SK-N-SH (cell line): ENCODE measurements at regions not wholly inside any gene's neighbourhood (a gene's known extent, or its start where the extent isn't known, plus 50 kb on each side); places are given as distances from the start of the nearest gene placed in this dataset.

Experiments
- CTCF ChIA-PET: fragments of 300-600, 350-600 bp; formaldehyde crosslinking; extraction: SDS; loops from one replicate; lab custom pipeline; 2021; lab: Yijun Ruan, JAX
- POLR2A ChIA-PET: fragments of 350-600 bp; sonication (Branson Sonifier 250); formaldehyde crosslinking; extraction: SDS; loops from one replicate; lab custom pipeline; 2020; ENCODE audit warnings: antibody characterized with exemption, inconsistent platforms; lab: Yijun Ruan, JAX
- DNase-seq: peaks from one replicate; pipeline ENCODE4 v3.0.0; 2012
- H2AFZ ChIP-seq: fragments of 200-600 bp; sonication (generic); 2 replicates; pipeline ENCODE4 v1.8.1; 2016; ENCODE audit warnings: antibody characterized with exemption, mild to moderate bottlenecking, low read depth
- H3F3A ChIP-seq: fragments of 200-600 bp; sonication (generic); replicated peaks from 2 replicates; pipeline ENCODE3; 2016; ENCODE audit warnings: antibody characterized with exemption, mild to moderate bottlenecking; ENCODE audit not compliant: insufficient read depth
- H3K27ac ChIP-seq, 2 experiments: fragments of 200-500 bp in 1 of 2; fragments of 200-600 bp in 1 of 2; sonication (Bioruptor generic) in 1 of 2; sonication (generic), shearing (Covaris generic) in 1 of 2; 2 replicates each; pipeline versions ENCODE4 v1.5.1 to v1.6.1; 2014 to 2016; ENCODE audit warnings: low read depth in 2 of 2, inconsistent platforms in 1 of 2, low read length in 1 of 2, mild to moderate bottlenecking in 1 of 2, mixed read lengths in 1 of 2
- H3K27me3 ChIP-seq: fragments of 200-600 bp; sonication (generic), shearing (Covaris generic); 2 replicates; pipeline ENCODE4 v1.6.1; 2016; ENCODE audit warnings: mixed run types; ENCODE audit not compliant: insufficient read depth
- H3K36me3 ChIP-seq, 2 experiments: fragments of 200-500 bp in 1 of 2; fragments of 200-600 bp in 1 of 2; sonication (Bioruptor generic) in 1 of 2; sonication (generic) in 1 of 2; replicated peaks in 1 of 2; 2 replicates each; pipeline versions ENCODE3 to v1.5.1; 2014 to 2016; ENCODE audit warnings: low read length in 1 of 2, mild to moderate bottlenecking in 1 of 2; ENCODE audit not compliant: insufficient read depth in 2 of 2, control insufficient read depth in 1 of 2
- H3K4me1 ChIP-seq, 2 experiments: fragments of 200-500 bp in 1 of 2; fragments of 200-600 bp in 1 of 2; sonication (Bioruptor generic) in 1 of 2; sonication (generic), shearing (Covaris generic) in 1 of 2; 2 replicates each; pipeline versions ENCODE4 v1.5.1 to v1.6.1; 2014 to 2016; ENCODE audit warnings: low read depth in 1 of 2, low read length in 1 of 2, mixed run types in 1 of 2; ENCODE audit not compliant: insufficient read depth in 2 of 2, control insufficient read depth in 1 of 2
- H3K4me2 ChIP-seq: fragments of 200-600 bp; sonication (generic), shearing (Covaris generic); 2 replicates; pipeline ENCODE4 v1.6.1; 2017; ENCODE audit warnings: mixed run types
- H3K4me3 ChIP-seq, 2 experiments: fragments of 200-500 bp in 1 of 2; fragments of 200-600 bp in 1 of 2; sonication (Bioruptor generic) in 1 of 2; sonication (generic), shearing (Covaris generic) in 1 of 2; 2 replicates each; pipeline versions ENCODE4 v1.5.1 to v1.8.1; 2014 to 2016; ENCODE audit warnings: low read depth in 2 of 2, inconsistent platforms in 1 of 2, low read length in 1 of 2, mild to moderate bottlenecking in 1 of 2, mixed read lengths in 1 of 2, moderate library complexity in 1 of 2
- H3K79me2 ChIP-seq: fragments of 200-600 bp; sonication (generic); 2 replicates; pipeline ENCODE4 v1.8.1; 2017; ENCODE audit warnings: mild to moderate bottlenecking; ENCODE audit not compliant: insufficient read depth
- H3K9ac ChIP-seq: fragments of 200-600 bp; sonication (generic); 2 replicates; pipeline ENCODE4 v1.6.1; 2017; ENCODE audit warnings: mixed run types
- H3K9me2 ChIP-seq: fragments of 200-600 bp; sonication (generic); 2 replicates; pipeline ENCODE4 v1.6.1; 2017; ENCODE audit warnings: mixed run types
- H3K9me3 ChIP-seq: fragments of 200-600 bp; sonication (generic); 2 replicates; pipeline ENCODE4 v1.6.1; 2017; ENCODE audit warnings: mixed run types, mild to moderate bottlenecking, moderate library complexity
- H4K20me1 ChIP-seq: fragments of 200-600 bp; sonication (generic); 2 replicates; pipeline ENCODE4 v1.6.1; 2017; ENCODE audit warnings: mild to moderate bottlenecking, mixed run types; ENCODE audit not compliant: insufficient read depth
- ELF1 ChIP-seq: IDR thresholded peaks from 2 replicates; pipeline ENCODE4 v1.4.0; 2012
- EP300 ChIP-seq, 2 experiments: IDR thresholded peaks; 2 replicates each; pipeline versions ENCODE4 v1.4.0 to v1.6.1; 2012; ENCODE audit warnings: borderline replicate concordance in 1 of 2, low read depth in 1 of 2, low read length in 1 of 2
- EZH2phosphoT487 ChIP-seq: fragments of 200-600 bp; sonication (generic); IDR thresholded peaks from 2 replicates; pipeline ENCODE4 v1.6.1; 2017; ENCODE audit warnings: low read depth, mixed run types, mild to moderate bottlenecking, antibody characterized with exemption, moderate library complexity, borderline replicate concordance
- GABPA ChIP-seq: IDR thresholded peaks from 2 replicates; pipeline ENCODE4 v1.4.0; 2012; ENCODE audit warnings: low read depth, mild to moderate bottlenecking
- IRF3 ChIP-seq: fragments of 150-350 bp; IDR thresholded peaks from 2 replicates; pipeline ENCODE4 v1.6.1; 2016; ENCODE audit warnings: mild to moderate bottlenecking, low read depth, low read length
- JUND ChIP-seq: IDR thresholded peaks from 2 replicates; pipeline ENCODE4 v1.4.0; 2012
- MAX ChIP-seq: IDR thresholded peaks from 2 replicates; pipeline ENCODE4 v1.4.0; 2012; ENCODE audit warnings: low read depth
- NFIC ChIP-seq: IDR thresholded peaks from 2 replicates; pipeline ENCODE4 v1.4.0; 2012; ENCODE audit warnings: borderline replicate concordance
- NRF1 ChIP-seq: IDR thresholded peaks from 2 replicates; pipeline ENCODE4 v1.6.1; 2012; ENCODE audit warnings: low read depth, mild to moderate bottlenecking, low read length
- PBX3 ChIP-seq: IDR thresholded peaks from 2 replicates; pipeline ENCODE4; 2012
- RAD21 ChIP-seq: IDR thresholded peaks from 2 replicates; pipeline ENCODE4 v1.6.1; 2012; ENCODE audit warnings: mild to moderate bottlenecking, low read length
- RCOR1 ChIP-seq: fragments of 150-350 bp; IDR thresholded peaks from 2 replicates; pipeline ENCODE4 v1.6.1; 2017; ENCODE audit warnings: antibody characterized with exemption, low read length
- RXRA ChIP-seq: IDR thresholded peaks from 2 replicates; pipeline ENCODE4 v1.4.0; 2012; ENCODE audit warnings: low read depth, mild to moderate bottlenecking, borderline replicate concordance
- SIN3A ChIP-seq: IDR thresholded peaks from 2 replicates; pipeline ENCODE4 v1.6.1; 2012; ENCODE audit warnings: low read depth, mild to moderate bottlenecking, low read length, moderate library complexity, borderline replicate concordance
- SMC3 ChIP-seq: IDR thresholded peaks from 2 replicates; pipeline ENCODE4 v1.6.1; 2012; ENCODE audit warnings: low read depth, low read length, improper control_type of control experiment
- TEAD4 ChIP-seq: IDR thresholded peaks from 2 replicates; pipeline ENCODE4 v1.4.0; 2012; ENCODE audit warnings: mild to moderate bottlenecking, borderline replicate concordance; ENCODE audit not compliant: insufficient read depth
- YY1 ChIP-seq: IDR thresholded peaks from 2 replicates; pipeline ENCODE4 v1.4.0; 2012; ENCODE audit warnings: low read depth, mild to moderate bottlenecking
- WGBS: methylation state at CpG from one replicate; pipeline ENCODE4 v1.1.6; 2017; ENCODE audit warnings: low lambda C conversion rate; 5-methylcytosine and 5-hydroxymethylcytosine counted together
- TF ChIP-seq, protein P1 (sequence below): IDR thresholded peaks from 2 replicates; pipeline ENCODE4 v1.6.1; 2012; ENCODE audit warnings: mild to moderate bottlenecking, low read depth, low read length, moderate library complexity

DNA sequence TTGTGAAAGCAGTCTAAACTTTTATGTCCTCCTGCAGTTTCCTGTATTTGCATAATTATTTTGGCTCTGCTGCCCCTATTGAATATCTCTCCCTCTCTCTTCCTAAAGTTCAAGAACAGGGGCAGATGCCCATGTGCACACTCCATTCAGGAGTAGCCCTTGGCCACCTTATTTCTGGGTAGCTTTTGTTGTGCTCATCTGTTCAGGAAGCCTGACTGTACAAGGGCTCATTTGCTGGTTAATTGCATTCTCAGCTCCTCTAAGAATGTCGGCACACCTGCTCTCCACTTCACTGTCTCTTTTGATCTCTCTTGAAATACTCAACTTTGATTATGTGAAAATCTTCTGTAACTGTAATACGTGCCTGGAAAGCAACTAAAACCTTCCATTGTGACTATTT lies 1378.8 kb upstream of the CDH8 start:
- Histone ChIP-seq H4K20me1 (no peaks in the 10 kb centered on the region), H3K9me2 (no peaks in the 10 kb centered on the region), H3K4me2 (no peak overlapping the region), H3K4me1 (no peaks in the 10 kb centered on the region), H3K4me3 (no peak overlapping the region), H3K36me3 (no peaks in the 10 kb centered on the region), H3K79me2 (no peaks in the 10 kb centered on the region), H3K9me3 (no peaks in the 10 kb centered on the region), H3F3A (no peaks in the 10 kb centered on the region), H2AFZ (no peak overlapping the region), H3K27me3 (no peaks in the 10 kb centered on the region), H3K27ac (no peak overlapping the region), H3K9ac (no peak overlapping the region)
- POLR2A ChIA-PET: no interaction called here
- WGBS: 59% methylated on average over 2 of the region's 2 CpGs
- TF ChIP-seq JUND (no peak), RAD21 (no peak), SMC3 (no peak), SIN3A (no peak), IRF3 (no peak)
- TF ChIP-seq, protein P1, sequence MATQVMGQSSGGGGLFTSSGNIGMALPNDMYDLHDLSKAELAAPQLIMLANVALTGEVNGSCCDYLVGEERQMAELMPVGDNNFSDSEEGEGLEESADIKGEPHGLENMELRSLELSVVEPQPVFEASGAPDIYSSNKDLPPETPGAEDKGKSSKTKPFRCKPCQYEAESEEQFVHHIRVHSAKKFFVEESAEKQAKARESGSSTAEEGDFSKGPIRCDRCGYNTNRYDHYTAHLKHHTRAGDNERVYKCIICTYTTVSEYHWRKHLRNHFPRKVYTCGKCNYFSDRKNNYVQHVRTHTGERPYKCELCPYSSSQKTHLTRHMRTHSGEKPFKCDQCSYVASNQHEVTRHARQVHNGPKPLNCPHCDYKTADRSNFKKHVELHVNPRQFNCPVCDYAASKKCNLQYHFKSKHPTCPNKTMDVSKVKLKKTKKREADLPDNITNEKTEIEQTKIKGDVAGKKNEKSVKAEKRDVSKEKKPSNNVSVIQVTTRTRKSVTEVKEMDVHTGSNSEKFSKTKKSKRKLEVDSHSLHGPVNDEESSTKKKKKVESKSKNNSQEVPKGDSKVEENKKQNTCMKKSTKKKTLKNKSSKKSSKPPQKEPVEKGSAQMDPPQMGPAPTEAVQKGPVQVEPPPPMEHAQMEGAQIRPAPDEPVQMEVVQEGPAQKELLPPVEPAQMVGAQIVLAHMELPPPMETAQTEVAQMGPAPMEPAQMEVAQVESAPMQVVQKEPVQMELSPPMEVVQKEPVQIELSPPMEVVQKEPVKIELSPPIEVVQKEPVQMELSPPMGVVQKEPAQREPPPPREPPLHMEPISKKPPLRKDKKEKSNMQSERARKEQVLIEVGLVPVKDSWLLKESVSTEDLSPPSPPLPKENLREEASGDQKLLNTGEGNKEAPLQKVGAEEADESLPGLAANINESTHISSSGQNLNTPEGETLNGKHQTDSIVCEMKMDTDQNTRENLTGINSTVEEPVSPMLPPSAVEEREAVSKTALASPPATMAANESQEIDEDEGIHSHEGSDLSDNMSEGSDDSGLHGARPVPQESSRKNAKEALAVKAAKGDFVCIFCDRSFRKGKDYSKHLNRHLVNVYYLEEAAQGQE: no peak
- DNase-seq: no peak
- CTCF ChIA-PET: interaction anchor here (1.3 to 1.6 kb wide), 4 partner anchors 12 to 54 kb away, joined by 3 to 5 read pairs (median 3); no protein-coding TSS in a partner anchor

- Histone ChIP-seq H3K4me3 (no peak overlapping the region), H3K9me2 (no peaks in the 10 kb centered on the region), H4K20me1 (no peaks in the 10 kb centered on the region), H3K9me3 (no peaks in the 10 kb centered on the region; the same call in 1 of the 2 replicates), H3K4me2 (no peak overlapping the region), H3F3A (no peaks in the 10 kb centered on the region), H3K79me2 (no peaks in the 10 kb centered on the region), H3K9ac (no peak overlapping the region), H3K27me3 (no peaks in the 10 kb centered on the region), H2AFZ (no peak overlapping the region), H3K27ac (no peak overlapping the region), H3K36me3 (no peaks in the 10 kb centered on the region), H3K4me1 (no peaks in the 10 kb centered on the region)
- CTCF ChIA-PET: interaction anchor here (0.5 to 1.3 kb wide), 2 partner anchors 11 to 15 kb away, joined by 3 read pairs; no protein-coding TSS in a partner anchor
- no peak for DNase-seq
- TF ChIP-seq ELF1: no peak
- TF ChIP-seq, protein P1: no peak
- no peak for TF ChIP-seq RXRA
- TF ChIP-seq NFIC: no peak
- no peak for TF ChIP-seq EP300 (IDR thresholded peaks at IDR 0.05; ENCODE audit: borderline replicate concordance in 1 of 2, low read depth in 1 of 2, low read length in 1 of 2)
- no peak for TF ChIP-seq NRF1
- no peak for TF ChIP-seq EZH2phosphoT487
- TF ChIP-seq GABPA: no peak
- no peak for TF ChIP-seq TEAD4
- no peak for TF ChIP-seq RCOR1
- TF ChIP-seq YY1: no peak
- no peak for TF ChIP-seq PBX3
- TF ChIP-seq JUND: no peak
- TF ChIP-seq MAX: no peak
- POLR2A ChIA-PET: no interaction called here
- 91% methylated on average over 1 of the region's 1 CpG for WGBS
These were observed 1374.4 kb upstream of the CDH8 start for GRCh38 chr16:63410594-63410993.
